ENCODE measurements at regions not wholly inside any gene's neighbourhood (a gene's known extent, or its start where the extent isn't known, plus 50 kb on each side); places are given as distances from the start of the nearest gene placed in this dataset.
"Not testable (repeated sequence)": the region's sequence is repeated elsewhere in the genome, so short reads cannot be mapped to it uniquely, and the experiment has no call there.

DNA sequence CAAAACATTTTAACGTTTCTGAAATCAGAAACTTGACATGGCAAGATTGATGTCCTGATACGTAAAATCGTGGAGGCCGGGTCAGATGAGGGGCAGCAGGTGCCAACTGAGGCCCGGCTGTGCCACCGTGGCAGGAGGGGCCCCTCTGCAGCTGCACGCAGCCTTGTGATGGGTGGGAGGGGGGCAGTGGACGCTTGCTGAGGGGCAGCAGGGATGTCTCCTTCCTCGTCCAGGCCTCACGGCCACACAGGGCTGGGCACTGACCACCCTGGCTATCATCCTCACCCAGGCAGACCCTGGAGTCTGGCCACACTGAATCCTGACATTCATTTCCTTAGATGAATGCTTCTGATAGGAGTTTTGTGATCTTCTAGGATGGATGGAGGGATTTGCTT, 114.7 kb downstream of the ERMARD start:
- no peak for DNase-seq (ENCODE audit: low read depth, low spot score)

DNA sequence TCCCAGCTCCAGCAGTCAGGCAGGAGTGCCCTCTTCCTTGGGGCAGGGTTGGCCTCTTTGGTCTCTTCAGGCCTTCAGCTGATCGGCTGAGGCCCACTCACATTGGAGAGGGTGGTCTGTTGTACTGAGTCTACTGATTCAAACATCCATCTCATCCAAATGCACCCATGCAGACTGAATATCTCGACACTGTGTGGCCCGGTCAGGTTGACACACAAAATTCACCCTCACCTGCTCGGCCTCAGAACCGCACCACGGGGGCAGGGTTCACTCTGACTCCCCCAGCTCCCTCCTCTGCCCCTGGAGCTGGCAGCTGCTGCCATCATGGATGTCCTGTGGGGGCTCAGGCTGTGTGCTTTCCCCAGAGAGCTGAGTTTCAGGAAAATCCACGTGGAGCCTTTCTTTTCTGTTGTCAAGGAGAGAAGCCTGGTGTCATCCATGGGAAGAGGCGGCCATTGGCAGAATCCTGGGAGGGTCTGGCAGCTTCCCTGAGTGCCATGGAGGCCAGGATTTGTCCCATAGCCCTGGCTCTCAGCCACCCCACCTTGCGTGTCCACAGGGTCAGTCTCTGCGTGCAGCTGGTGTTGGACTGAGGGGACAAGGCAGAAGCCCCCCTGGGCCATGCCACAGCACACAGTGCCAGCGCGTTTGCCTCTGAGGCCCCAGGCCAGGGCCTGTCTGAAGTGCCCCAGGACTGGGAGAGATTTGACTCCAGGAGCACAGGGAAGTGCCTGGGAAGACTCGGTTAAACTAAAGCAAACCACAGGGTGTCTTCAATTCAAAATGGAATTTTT, 114.1 kb downstream of the ERMARD start:
- DNase-seq (ENCODE audit: low read depth, low spot score) = no peak

DNA sequence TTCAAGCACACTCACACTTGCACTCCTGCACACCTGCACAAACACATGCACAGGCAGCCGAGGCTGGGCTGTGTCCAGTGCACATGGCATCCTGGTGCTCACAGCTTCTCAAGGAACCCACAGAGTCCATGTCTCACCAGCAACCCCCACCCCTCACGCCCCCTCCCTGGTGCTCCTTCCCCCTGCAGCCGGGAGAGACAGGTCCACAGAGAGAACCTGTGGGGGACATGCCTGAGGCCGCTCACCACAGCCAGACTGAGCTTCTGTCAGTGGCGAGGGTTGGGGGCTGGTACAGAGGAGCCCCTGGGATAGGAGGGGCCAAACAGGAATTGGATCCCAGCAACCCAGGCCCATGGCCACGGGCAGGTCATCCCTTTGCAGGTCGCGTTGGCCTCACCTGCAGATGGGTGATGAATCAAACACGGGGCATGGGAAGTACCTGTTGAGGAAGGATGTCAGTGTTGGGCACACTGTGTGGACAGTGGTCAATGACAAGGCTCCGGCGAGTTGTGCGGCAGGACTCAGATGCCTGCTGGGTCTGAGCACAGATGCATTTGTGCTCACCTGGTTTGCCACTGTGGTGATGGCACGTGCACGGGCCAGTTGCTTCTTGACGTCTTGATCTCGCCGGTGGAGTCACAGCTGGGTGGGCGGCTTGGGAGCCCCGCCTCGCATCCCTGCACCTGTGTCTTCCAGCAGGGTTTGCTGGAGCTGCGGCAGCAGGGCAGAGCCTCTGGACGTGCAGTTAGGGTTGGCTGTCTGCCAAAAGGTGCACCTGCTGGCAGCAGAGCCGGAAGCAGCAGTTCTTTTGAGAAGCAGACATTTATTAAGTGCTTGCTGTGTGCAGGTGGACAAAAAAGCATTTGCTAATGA, 113.0 kb downstream of the ERMARD start:
- no peak for DNase-seq (ENCODE audit: low read depth, low spot score)

DNA sequence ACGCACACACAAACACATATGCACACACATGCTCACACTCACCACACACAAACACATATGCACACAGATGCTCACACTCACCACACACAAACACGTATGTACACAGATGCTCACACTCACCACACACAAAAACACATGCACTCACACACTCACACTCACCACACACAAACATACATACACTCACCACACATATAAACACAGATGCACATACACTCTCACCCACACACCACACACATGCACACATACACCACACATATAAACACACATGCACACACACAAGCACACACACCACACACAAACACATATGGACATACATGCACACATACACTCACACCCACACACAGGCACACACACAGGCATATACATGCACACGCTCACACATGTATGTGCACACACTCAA, 112.3 kb downstream of the ERMARD start:
- DNase-seq (ENCODE audit: low read depth, low spot score) = no peak

DNA sequence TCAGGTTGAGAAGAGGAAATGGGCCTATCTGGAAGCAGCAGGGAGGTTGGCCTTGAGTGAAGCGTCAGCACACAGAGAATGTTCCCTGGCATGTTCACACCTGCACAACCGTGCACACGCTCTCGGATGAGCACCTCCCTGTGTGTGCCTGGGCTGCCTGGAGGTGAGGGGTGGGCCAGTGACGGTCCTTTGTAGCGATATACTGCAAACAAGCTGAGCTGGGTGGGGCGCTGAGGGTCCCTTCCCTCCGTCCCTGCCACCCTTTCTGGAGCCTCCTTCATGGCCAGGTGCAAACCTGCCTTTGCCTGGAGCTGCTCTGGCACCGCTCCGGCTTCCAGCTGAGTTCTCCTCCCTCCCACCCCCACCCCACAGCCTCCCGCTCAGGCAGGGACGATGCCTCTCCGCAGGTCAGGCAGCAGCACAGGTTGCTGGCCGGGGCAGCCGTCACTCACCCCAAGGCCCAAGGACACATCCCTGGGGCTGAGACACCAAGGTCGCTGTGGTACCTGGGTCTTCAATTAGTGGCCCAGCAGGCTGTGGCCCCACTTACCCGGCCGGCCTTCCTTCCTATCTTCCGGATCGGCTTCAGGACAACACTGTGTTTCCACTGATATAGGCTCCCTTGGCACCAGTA, 111.6 kb downstream of the ERMARD start:
- no peak for DNase-seq (ENCODE audit: low read depth, low spot score)

DNA sequence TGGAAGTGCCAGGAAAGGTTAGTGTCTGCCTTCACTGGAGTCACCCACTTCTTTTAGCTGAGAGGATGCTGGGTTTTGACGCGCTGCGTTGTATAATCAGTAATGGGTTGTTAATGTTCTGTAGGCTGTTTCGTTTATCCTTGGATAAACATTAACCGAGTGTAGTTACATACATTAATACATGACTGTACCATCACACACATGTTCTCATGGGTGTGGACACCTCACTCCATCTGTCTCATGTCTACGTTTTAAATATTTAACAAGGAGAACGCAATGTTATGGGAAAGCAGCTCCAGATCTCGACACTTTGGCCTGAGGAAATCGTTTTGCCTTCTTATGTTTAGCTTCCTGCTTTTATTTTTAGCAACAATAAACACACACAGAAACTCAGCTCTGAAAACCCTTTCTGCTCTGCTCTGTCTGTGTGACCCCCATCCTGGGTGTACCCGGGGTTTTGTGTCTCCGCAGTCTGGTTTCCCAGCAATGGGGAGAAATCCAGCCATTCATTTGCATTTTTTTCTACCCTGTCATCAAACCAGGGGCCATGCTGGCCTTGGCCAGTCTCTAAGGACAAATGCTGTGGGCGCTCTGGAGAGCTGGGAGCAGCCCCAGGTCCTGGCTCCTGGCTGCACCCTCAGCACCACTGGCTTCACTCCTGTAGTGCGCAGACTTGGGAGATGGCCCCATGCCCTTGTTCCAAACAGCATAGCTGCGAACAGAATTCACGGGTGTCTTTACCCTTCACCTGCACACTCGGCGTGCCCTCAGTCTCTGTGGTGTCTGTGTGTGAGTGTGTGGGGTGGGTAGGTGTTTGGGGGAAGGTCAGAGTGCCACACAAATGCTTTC, 110.8 kb downstream of the ERMARD start:
- DNase-seq (ENCODE audit: low read depth, low spot score) = no peak

DNA sequence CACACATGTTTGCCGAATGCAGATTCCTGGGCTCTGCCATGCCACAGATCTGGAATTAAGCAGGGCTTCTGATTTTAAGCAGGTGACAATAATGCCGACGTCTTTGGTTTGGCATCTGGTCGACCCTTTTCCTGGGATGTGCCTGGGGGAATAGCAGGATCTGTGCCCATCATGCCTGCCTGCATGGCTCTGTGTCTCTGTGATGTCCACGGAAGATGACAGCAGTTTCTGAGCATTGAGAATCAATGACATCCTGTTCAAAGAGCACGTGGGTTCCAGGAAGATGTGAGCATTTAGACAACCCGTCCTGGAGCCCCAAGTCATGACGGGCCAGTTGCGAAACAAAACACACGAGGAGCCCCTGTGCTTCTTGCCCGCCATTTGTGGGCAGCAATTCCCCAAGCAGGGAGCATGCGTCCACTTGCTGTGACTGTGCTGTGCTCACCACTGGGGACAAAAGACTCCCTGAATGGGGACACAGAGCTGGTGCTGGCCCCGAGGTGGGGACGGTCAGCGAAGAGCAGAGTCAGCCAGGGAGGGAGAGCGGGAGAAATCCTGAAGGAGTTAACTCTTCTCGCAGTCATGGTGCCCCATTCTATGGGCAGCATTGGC, 110.1 kb downstream of the ERMARD start:
- no peak for DNase-seq (ENCODE audit: low read depth, low spot score)

DNA sequence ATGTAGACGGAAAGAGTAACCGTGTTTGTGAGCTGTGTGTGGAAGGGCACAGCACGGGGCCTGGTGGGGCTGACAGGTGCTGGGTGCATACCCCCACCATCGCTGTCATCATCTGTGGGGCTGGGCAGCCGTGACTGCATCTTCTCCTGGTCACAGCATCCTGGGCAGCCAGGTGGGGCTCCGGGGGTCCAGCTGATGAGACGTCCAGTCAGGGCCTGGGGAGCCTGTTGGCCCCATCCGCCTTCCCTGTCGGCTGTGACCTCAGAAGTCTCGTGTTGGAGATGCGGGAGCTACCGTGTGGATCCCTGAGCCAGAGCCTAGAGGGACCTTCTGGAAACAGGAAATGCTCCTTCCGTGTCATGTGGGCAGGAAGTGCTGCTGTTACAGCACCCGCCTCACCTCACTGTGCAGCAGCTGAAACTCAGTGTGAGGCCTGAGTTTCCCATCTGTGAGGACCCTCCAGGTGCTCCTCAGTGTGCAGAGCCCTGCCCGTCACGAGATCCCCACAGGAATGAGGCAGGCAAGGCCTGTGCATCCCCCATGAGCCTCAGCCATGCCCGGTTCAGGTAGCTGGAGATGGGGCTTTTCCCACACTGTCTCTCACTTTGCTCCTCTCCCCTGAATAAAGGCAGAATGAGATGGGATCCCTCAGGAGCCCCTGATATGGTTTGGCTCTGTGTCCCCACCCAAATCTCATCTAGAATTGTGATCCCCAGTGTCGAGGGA, 108.7 kb downstream of the ERMARD start:
- no peak for DNase-seq (ENCODE audit: low read depth, low spot score)

DNA sequence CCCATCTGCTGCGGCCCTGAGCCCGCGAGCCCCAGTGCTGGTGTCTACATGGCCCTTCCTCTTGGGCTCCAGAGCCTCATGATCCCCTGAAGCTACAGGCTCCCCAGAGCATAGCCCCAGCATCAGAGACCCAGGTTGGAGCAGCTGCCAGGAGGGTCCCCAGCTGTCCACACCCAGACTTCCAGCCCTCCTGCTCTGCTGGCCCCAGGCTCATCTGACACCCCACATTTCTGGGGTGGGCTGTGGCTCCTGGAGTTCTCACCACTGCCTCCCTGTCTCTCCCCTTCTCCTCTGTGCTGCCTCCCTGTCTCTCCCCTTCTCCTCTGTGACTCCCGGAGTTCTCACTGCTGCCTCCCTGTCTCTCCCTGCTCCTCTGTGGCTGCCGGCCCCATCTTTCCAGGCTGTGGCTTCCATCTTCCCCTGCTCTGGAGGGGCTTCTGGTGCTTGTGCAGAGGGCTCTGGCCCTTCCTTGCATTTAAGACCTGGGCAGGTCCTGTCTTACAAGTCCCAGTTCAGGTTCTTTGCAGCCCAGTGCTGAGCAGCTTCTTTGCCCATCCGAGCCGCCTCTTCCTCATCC, 108.1 kb downstream of the ERMARD start:
- DNase-seq (ENCODE audit: low read depth, low spot score) = no peak

DNA sequence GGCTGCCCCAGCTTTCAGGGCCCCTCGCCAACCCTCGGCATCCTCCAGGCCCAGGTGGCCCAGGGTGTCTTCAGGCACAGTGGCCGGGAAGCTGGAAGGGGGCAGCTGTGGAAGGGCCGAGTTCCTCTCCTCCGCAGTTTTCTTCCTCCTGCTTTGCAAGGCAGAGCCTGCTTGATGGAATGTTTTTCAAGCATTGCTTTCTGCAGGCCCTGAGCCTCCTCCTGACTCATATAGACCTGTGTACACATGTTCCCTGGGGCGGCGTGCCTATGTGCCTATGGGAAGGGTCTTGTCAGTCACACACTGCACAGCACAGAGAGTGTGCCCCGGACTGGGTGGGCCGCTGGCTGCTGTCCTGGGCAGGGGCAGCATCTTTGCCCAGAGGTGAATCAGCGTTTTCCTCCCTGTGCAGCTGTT, 107.5 kb downstream of the ERMARD start:
- DNase-seq (ENCODE audit: low read depth, low spot score) = no peak

DNA sequence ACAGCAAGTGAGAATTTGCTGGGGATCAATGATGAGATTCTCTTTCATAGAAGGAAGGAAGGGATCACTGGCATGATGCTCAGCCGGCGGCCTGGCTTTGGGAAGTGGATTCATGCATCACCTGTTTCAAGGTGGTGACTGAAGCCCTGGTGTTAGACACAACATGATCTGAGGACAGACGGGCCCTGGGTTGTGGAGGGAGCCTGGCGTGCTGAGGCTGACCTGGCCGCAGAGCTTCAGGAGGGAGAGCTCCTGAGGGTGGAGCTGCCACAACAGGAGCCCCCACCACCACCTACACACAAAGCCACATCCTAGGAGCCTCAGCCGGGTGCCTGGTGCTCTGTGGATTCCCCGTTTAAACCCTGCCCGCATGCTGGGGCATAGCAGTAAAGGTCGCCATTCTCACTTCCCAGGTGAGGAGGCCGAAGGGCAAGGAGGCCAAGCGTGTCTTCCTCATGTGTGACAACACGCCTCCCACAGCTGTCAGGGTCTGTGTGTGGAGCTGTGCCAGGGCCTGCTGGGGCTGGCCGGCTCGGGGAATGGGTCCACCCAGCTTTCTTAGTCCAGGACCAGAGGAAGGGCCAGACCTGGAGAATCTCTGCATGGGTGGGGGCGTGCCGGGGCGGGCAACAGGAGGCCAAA, 107.0 kb downstream of the ERMARD start:
- no peak for DNase-seq (ENCODE audit: low read depth, low spot score)

DNA sequence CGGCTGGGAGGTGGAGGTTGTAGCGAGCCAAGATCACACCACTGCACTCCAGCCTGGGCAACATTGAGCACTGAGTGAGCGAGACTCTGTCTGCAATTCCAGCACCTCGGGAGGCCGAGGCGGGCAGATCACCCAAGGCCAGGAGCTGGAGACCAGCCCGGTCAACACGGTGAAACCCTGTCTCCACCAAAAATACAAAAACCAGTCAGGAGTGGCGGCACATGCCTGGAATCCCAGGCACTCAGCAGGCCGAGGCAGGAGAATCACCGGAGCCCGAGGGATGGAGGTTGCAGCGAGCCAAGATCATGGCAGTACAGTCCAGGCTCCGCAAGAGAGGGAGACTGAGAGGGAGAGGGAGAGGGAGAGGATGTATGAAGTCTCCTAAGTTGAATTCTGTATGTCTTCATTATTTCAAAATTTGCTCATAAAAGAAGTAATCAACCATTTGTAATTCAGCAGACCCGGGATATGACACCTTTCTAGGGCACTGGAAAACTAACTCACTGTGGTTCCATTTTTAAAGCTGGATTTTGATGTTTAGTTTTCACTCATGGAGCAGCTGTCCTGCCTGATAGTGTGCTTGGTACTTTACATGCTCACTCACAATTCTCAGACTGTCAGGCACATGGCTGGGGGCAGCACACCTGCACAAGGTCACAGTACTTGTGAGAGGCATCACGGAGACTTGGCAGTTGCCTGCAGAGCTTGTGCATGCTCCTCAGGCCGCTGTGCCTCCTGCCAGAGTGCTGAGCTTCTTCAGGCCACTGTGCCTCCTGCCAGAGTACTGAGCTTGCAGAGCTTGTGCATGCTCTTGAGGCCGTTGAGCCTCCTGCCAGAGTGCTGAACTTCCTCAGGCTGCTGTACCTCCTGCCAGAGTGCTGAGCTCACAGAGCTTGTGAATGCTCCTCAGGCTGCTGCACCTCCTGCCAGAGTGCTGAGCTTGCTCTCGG, 106.2 kb downstream of the ERMARD start:
- no peak for DNase-seq (ENCODE audit: low read depth, low spot score)

DNA sequence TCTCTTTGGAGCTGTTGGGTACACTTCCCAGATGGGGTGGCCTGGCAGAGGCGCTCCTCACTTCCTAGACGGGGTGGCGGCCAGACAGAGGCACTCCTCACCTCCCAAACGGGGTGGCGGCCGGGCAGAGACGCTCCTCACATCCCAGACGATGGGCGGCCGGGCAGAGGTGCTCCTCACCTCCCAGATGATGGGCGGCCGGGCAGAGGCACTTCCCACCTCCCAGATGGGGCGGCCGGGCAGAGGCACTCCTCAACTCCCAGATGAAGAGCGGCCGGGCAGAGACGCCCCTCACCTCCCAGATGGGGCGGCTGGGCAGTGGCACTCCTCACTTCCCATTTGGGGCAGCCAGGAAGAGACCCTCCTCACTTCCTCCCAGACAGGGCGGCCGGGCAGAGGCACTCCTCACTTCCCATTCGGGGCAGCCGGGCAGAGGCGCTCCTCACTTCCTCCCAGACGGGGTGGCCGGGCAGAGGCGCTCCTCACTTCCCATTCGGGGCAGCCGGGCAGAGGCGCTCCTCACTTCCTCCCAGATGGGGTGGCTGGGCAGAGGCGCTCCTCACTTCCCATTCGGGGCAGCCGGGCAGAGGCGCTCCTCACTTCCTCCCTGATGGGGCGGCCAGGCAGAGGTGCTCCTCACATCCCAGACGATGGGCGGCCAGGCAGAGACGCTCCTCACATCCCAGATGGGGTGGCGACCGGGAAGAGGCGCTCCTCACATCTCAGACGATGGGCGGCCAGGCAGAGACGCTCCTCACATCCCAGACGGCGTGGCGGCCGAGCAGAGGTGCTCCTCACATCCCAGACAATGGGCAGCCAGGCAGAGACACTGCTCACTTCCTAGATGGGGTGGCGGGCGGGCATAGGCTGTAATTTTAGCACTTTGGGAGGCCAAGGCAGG, 105.3 kb downstream of the ERMARD start:
- DNase-seq (ENCODE audit: low read depth, low spot score) = not testable (repeated sequence)

DNA sequence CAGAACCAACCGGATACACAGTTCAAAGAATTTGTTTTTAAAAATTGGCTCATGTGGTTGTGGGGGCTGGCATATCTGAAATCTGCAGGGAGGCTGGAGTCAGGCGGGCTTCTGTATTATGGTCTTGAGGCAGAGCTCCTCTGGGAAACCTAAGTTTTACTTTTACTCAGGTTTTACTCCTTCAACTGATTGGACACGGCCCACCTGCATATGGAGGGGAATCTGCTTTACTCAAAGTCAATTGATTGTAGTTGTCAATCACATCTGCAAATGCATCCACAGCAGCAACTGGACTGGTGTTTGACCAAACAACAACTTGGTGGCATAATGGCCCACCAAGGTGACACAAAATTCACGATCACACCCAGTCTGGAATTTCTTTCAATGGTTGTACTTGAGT, 103.4 kb downstream of the ERMARD start:
- DNase-seq (ENCODE audit: low read depth, low spot score) = no peak

DNA sequence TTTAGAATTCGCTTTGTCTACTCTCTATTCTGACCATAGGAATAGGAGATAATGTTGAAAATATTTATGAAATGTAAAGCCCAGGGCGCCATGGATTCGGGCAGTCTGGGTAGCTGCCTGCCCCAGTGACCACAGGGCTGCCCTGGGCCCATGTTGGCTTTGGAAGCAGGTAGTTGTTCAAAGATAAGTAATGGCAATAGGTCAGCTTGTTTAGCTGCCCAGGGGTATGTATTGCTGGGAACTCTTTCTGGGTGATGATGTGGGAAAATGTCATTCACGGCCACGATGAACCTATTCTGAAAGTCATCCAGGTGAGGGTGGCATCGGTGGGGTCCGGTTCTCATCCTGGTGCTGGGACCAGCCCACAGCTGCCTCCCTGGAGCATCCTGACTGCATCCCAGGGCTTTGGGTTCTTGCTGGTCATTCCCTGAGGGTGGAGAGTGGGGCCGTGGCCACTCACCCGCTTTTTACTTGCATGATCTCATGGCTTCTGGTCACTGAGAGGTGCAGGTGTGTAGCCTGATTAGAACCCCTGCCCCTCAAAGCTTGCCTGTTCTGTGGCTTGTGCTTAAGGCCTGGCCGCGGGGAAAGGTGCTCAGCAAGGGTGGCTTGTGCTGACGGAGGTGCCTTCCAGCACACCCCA, 102.8 kb downstream of the ERMARD start:
- DNase-seq (ENCODE audit: low read depth, low spot score) = no peak

DNA sequence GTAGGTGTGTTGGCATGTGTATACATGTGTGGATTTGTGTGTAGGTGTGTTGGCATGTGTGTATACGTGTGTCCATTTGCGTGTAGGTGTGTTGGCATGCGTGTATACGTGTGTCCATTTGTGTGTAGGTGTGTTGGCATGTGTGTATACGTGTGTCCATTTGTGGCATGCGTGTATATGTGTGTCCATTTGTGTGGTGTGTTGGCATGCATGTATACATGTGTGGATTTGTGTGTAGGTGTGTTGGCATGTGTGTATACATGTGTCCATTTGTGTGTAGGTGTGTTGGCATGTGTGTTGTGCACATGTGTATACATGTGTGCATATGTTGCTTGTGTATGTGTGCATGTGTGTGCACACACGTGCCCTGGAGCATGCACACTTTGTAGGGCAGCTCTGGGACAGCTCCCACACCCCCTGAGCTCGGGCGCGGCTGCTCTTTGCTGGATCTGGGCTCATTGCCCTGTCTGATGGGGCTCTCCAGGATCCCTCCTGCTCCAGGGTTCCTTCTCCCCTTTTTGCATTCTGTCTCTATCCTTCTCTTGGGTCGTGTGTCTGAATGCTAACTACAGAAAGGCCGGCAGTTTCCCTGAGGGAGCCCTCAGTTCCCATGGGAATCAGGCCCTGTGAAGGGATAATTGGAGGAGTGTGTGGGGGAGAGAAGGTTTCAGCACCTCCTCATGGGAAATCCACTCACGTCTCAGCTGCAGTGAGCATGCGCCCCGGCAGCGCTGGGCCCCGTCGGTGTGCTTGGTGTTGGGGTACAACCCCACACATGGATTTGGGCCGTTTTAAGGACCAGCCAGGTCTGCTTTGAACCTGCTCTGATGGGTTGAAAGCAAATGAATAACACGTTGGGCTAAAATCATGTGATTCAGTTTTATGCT, 102.0 kb downstream of the ERMARD start:
- no peak for DNase-seq (ENCODE audit: low read depth, low spot score)
